ENCODE measurements at regions not wholly inside any gene's neighbourhood (a gene's known extent, or its start where the extent isn't known, plus 50 kb on each side); places are given as distances from the start of the nearest gene placed in this dataset.
A peak's percentile ranks its signal among the peaks of the same experiment; 100 is the strongest.
"Not testable (repeated sequence)": the region's sequence is repeated elsewhere in the genome, so short reads cannot be mapped to it uniquely, and the experiment has no call there.

DNA sequence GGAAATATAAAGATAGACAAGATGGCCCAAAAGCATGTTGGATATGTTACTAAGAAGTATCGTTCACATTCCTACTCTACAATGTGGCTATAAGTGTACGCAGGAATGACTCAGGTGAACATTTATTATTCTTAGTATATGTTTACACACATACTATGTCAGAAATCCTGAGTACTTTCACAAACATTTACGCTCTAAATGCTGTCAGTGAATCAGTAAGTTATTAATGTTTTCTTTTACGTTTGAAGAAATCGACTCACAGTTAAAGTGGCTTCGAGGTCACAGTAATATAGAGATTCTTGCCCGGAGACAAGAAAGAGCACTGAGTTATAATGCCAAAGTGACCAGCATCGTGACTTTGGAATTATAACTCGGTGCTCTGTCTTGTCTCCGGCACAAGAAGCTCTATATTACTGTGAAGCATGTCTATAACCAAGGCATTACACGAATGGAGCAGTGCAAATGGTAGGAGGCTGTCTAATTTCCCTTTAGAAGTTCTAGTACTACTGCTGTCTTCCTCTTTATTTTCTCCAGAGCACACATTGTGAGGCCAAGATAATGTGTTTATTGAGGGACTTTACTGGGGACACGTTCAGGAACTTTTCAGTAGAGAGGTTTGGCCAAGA is 61.8 kb upstream of the P3H2 start:
- H3K36me3 ChIP-seq (ENCODE audit: control insufficient read depth in 4 of 4, insufficient read depth in 4 of 4, low read length in 4 of 4) = no peaks in the 10 kb centered on the region
- peak in 1 of 3 donors; percentile 22 for DNase-seq
- no peak overlapping the region for H3K4me3 ChIP-seq
- no peak overlapping the region for H3K27ac ChIP-seq (ENCODE audit: low read depth in 1 of 2, low read length in 1 of 2)
- H3K4me1 ChIP-seq (ENCODE audit: control insufficient read depth in 5 of 5, insufficient read depth in 5 of 5, low read length in 5 of 5) = peaks cover 0 to 6% (median 0%) of the 10 kb centered on the region in 5 donors
- H3K27me3 ChIP-seq (ENCODE audit: control insufficient read depth in 3 of 3, insufficient read depth in 3 of 3, low read length in 2 of 3) = no peaks in the 10 kb centered on the region
- WGBS, 2 donors = 66 to 84% methylated on average over 12 of the region's 12 CpGs
- TF ChIP-seq, protein P1, sequence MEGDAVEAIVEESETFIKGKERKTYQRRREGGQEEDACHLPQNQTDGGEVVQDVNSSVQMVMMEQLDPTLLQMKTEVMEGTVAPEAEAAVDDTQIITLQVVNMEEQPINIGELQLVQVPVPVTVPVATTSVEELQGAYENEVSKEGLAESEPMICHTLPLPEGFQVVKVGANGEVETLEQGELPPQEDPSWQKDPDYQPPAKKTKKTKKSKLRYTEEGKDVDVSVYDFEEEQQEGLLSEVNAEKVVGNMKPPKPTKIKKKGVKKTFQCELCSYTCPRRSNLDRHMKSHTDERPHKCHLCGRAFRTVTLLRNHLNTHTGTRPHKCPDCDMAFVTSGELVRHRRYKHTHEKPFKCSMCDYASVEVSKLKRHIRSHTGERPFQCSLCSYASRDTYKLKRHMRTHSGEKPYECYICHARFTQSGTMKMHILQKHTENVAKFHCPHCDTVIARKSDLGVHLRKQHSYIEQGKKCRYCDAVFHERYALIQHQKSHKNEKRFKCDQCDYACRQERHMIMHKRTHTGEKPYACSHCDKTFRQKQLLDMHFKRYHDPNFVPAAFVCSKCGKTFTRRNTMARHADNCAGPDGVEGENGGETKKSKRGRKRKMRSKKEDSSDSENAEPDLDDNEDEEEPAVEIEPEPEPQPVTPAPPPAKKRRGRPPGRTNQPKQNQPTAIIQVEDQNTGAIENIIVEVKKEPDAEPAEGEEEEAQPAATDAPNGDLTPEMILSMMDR (IDR thresholded peaks at IDR 0.05; ENCODE audit: control extremely low read depth, extremely low read depth) = no peak
- no peak overlapping the region for H3K9ac ChIP-seq (ENCODE audit: insufficient read depth in 1 of 2, low read length in 2 of 2)
- ATAC-seq (ENCODE audit: insufficient read depth, low FRiP score) = no peak
- no peaks in the 10 kb centered on the region for H3K9me3 ChIP-seq (ENCODE audit: control insufficient read depth in 4 of 4, insufficient read depth in 3 of 4, low read length in 3 of 4)

DNA sequence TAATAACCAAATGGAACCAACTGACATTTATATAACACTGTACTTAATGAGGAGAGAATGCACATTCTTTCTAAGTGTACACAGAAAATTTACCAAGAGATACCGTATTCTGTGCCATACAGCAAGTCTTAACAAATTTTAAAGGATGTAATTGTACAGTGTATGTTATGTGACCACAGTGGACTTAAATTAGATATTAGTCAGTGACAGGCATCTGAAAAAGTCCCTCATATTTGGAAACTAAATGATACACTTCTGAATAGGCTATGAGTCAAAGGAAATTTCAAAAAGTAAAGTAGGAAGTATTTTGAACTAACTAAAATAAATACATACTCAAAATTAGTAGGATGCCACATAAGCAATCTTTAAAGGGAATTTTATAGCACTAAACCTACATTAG is 59.6 kb upstream of the P3H2 start:
- H3K4me3 ChIP-seq = no peak overlapping the region
- H3K9me3 ChIP-seq (ENCODE audit: control insufficient read depth in 4 of 4, insufficient read depth in 3 of 4, low read length in 3 of 4) = no peaks in the 10 kb centered on the region
- H3K27ac ChIP-seq (ENCODE audit: low read depth in 1 of 2, low read length in 1 of 2) = no peak overlapping the region
- ATAC-seq (ENCODE audit: insufficient read depth, low FRiP score) (no peak), DNase-seq (no peak)
- H3K9ac ChIP-seq (ENCODE audit: insufficient read depth in 1 of 2, low read length in 2 of 2) = no peak overlapping the region
- 78 to 88% methylated on average over 1 of the region's 1 CpG for WGBS, 2 donors
- H3K36me3 ChIP-seq (ENCODE audit: control insufficient read depth in 4 of 4, insufficient read depth in 4 of 4, low read length in 4 of 4) = no peaks in the 10 kb centered on the region
- TF ChIP-seq, protein P1 (IDR thresholded peaks at IDR 0.05; ENCODE audit: control extremely low read depth, extremely low read depth) = no peak
- peaks cover 0 to 3% (median 0%) of the 10 kb centered on the region in 5 donors for H3K4me1 ChIP-seq (ENCODE audit: control insufficient read depth in 5 of 5, insufficient read depth in 5 of 5, low read length in 5 of 5)
- no peaks in the 10 kb centered on the region for H3K27me3 ChIP-seq (ENCODE audit: control insufficient read depth in 3 of 3, insufficient read depth in 3 of 3, low read length in 2 of 3)

DNA sequence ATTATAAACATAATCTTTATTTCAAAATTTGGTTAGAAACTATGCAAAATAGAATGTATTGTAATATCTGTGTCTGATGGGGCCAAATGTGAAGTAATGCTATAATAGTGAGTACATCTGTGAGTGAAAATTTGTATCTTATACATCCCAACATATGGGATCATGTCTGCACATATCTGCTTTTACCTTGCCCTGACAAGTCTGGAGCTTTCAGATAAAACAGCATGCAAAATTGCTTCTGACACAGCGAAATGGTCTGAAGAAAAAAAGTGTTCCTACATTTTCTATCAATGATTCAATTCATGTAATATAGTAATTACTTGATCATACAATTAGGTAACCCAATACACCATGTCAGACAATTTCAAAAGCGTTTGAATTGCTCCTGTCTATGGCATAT is 58.1 kb upstream of the P3H2 start:
- TF ChIP-seq, protein P1 (IDR thresholded peaks at IDR 0.05; ENCODE audit: control extremely low read depth, extremely low read depth) = no peak
- Histone ChIP-seq H3K9ac (ENCODE audit: insufficient read depth in 1 of 2, low read length in 2 of 2) (no peak overlapping the region), H3K27me3 (ENCODE audit: control insufficient read depth in 3 of 3, insufficient read depth in 3 of 3, low read length in 2 of 3) (no peaks in the 10 kb centered on the region), H3K27ac (ENCODE audit: low read depth in 1 of 2, low read length in 1 of 2) (no peak overlapping the region), H3K4me1 (ENCODE audit: control insufficient read depth in 5 of 5, insufficient read depth in 5 of 5, low read length in 5 of 5) (peaks cover 0 to 3% (median 0%) of the 10 kb centered on the region in 5 donors), H3K4me3 (no peak overlapping the region), H3K36me3 (ENCODE audit: control insufficient read depth in 4 of 4, insufficient read depth in 4 of 4, low read length in 4 of 4) (no peaks in the 10 kb centered on the region), H3K9me3 (ENCODE audit: control insufficient read depth in 4 of 4, insufficient read depth in 3 of 4, low read length in 3 of 4) (no peaks in the 10 kb centered on the region)
- no peak for ATAC-seq (ENCODE audit: insufficient read depth, low FRiP score)
- DNase-seq = no peak
- WGBS, 2 donors = 86 to 93% methylated on average over 2 of the region's 2 CpGs

DNA sequence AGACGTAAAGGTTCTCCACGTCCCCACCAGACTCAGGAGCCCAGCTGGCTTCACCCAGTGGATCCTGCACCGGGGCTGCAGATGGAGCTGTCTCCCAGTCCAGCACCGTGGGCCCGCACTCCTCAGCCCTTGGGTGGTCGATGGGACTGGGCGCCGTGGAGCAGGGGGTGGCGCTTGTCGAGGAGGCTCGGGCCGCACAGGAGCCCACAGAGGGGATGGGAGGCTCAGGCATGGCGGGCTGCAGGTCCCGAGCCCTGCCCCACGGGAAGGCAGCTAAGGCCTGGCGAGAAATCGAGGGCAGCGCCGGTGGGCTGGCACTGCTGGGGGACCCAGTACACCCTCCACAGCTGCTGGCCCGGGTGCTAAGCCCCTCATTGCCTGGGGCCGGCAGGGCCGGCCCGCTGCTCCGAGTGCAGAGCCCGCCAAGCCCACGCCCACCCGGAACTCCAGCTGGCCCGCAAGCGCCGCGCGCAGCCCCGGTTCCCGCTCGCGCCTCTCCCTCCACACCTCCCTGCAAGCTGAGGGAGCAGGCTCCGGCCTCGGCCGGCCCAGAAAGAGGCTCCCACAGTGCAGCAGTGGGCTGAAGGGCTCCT is 56.3 kb upstream of the P3H2 start:
- ATAC-seq (ENCODE audit: insufficient read depth, low FRiP score); H3K9ac ChIP-seq (ENCODE audit: insufficient read depth in 1 of 2, low read length in 2 of 2): not testable (repeated sequence)

DNA sequence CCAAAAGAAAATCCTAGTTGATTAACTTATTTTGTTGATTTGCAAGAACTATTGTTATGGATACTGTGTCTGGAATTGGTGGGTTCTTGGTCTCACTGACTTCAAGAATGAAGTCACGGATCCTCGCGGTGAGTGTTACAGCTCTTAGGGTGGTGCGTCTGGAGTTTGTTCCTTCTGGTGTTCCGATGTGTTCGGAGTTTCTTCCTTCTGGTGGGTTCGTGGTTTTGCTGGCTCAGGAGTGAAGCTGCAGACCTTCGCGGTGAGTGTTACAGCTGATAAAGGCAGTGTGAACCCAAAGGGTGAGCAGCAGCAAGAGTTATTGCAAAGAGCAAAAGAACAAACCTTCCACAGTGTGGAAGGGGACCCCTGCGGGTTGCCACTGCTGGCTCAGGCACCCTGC is 55.4 kb upstream of the P3H2 start:
- H3K27me3 ChIP-seq (ENCODE audit: control insufficient read depth in 3 of 3, insufficient read depth in 3 of 3, low read length in 2 of 3); ATAC-seq (ENCODE audit: insufficient read depth, low FRiP score); H3K4me3 ChIP-seq; H3K36me3 ChIP-seq (ENCODE audit: control insufficient read depth in 4 of 4, insufficient read depth in 4 of 4, low read length in 4 of 4); H3K9ac ChIP-seq (ENCODE audit: insufficient read depth in 1 of 2, low read length in 2 of 2); H3K27ac ChIP-seq (ENCODE audit: low read depth in 1 of 2, low read length in 1 of 2); DNase-seq; H3K9me3 ChIP-seq (ENCODE audit: control insufficient read depth in 4 of 4, insufficient read depth in 3 of 4, low read length in 3 of 4); H3K4me1 ChIP-seq (ENCODE audit: control insufficient read depth in 5 of 5, insufficient read depth in 5 of 5, low read length in 5 of 5): not testable (repeated sequence)
- WGBS, 2 donors = 32 to 75% methylated on average over 10 of the region's 10 CpGs

More for the DNA sequence above, 56.3 kb upstream of the P3H2 start:
- not testable (repeated sequence) for H3K36me3 ChIP-seq (ENCODE audit: control insufficient read depth in 4 of 4, insufficient read depth in 4 of 4, low read length in 4 of 4); H3K27ac ChIP-seq (ENCODE audit: low read depth in 1 of 2, low read length in 1 of 2); DNase-seq; H3K4me1 ChIP-seq (ENCODE audit: control insufficient read depth in 5 of 5, insufficient read depth in 5 of 5, low read length in 5 of 5); H3K27me3 ChIP-seq (ENCODE audit: control insufficient read depth in 3 of 3, insufficient read depth in 3 of 3, low read length in 2 of 3); H3K9me3 ChIP-seq (ENCODE audit: control insufficient read depth in 4 of 4, insufficient read depth in 3 of 4, low read length in 3 of 4); H3K4me3 ChIP-seq
- 95 to 97% methylated on average over 31 to 39 of the region's 39 CpGs for WGBS, 2 donors
